Adrenal gland (tissue), 9 donors: ENCODE measurements at regions not wholly inside any gene's neighbourhood (a gene's known extent, or its start where the extent isn't known, plus 50 kb on each side); places are given as distances from the start of the nearest gene placed in this dataset.

ENCODE experiments used
- DNase-seq, 7 donors: peaks; one replicate each; pipeline ENCODE4 v3.0.0-alpha.2; 2019 to 2020
- H3K27ac ChIP-seq, 5 donors: fragments of 200-600 bp; sonication (generic) in 4 of 5; 1 replicate in 3 of 5; 2 replicates in 2 of 5; pipeline versions ENCODE4 v1.5.1 to v1.8.0; 2016 to 2020; ENCODE audit warnings: mild to moderate bottlenecking in 1 of 5
- H3K27me3 ChIP-seq: fragments of 200-600 bp; 2 replicates; pipeline ENCODE4 v1.8.0; 2021
- H3K36me3 ChIP-seq, 2 donors: fragments of 200-600 bp; replicated peaks in 1 of 2; 1 replicate in 1 of 2; 2 replicates in 1 of 2; pipeline versions ENCODE4 v1.5.1 to v1.8.0; 2018 to 2022
- H3K4me1 ChIP-seq, 2 donors: fragments of 200-600 bp; replicated peaks in 1 of 2; 1 replicate in 1 of 2; 2 replicates in 1 of 2; pipeline versions ENCODE4 v1.5.1 to v1.8.0; 2018 to 2021
- H3K4me3 ChIP-seq, 4 donors: fragments of 200-600 bp; sonication (generic) in 3 of 4; one replicate each; pipeline ENCODE4 v1.5.1; 2016 to 2018
- H3K9me3 ChIP-seq, 3 donors: fragments of 200-600 bp; sonication (generic) in 1 of 3; replicated peaks in 1 of 3; 1 replicate in 2 of 3; 2 replicates in 1 of 3; pipeline versions ENCODE4 v1.5.1 to v1.8.0; 2016 to 2021
- POLR2A ChIP-seq, 2 donors: fragments of 450-650 bp; IDR thresholded peaks; one replicate each; pipeline ENCODE4 v1.6.1; 2017; ENCODE audit warnings: antibody characterized with exemption in 2 of 2, mild to moderate bottlenecking in 2 of 2, moderate library complexity in 1 of 2
- WGBS, 4 donors: extraction: QIAGEN DNeasy Blood & Tissue Kit in 2 of 4; methylation state at CpG; one replicate each; pipeline versions ENCODE4 v1.1.5 to v1.1.7; 2013 to 2017; 5-methylcytosine and 5-hydroxymethylcytosine counted together
- intact Hi-C, 2 donors: fragments of 100-400 bp; cut with DNase I; formaldehyde crosslinking; loops; one replicate each; pipeline versions ENCODE4 v1.14.1 to v1.15.0; 2022 to 2023
- TF ChIP-seq, protein P1 (sequence below), 6 experiments: fragments of 450-650 bp in 4 of 6; fragments of 200-600 bp in 2 of 6; sonication (generic) in 1 of 6; IDR thresholded peaks; 1 replicate in 5 of 6; 2 replicates in 1 of 6; pipeline versions ENCODE4 v1.5.1 to v1.8.0; 2016 to 2021; ENCODE audit warnings: antibody characterized with exemption in 6 of 6, mild to moderate bottlenecking in 2 of 6, moderate library complexity in 1 of 6
- donor health status: healthy with polysubstance abuse.
- donor health status: Bipolar disorder and iron deficiency.
- donor health status: DM: yes; HTN: yes; CAD: no.
- donor health status: DM: no; HTN: no; CAD: no.
- donor health status: DM: no; HTN: no; CAD: no.

DNA sequence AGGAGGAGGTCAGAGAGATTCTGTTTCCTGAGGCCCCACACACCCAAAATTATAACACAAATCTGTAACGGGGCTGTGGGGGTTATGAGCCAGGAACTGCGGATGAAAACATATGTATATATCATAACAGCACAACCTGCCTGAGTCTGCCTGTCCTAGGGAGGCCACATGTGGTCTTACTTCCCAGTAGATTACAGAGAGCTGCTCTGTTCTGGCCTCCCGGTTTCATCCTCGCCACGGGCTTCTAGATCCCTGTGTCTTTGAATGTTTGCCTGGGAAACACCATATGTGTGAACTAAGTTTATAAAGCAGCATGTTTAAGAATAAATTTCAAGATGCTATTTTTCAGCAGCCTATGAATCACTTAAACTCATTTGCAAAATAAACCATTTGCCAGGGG is 124.0 kb downstream of the TMEM200C start:
- TF ChIP-seq, protein P1, sequence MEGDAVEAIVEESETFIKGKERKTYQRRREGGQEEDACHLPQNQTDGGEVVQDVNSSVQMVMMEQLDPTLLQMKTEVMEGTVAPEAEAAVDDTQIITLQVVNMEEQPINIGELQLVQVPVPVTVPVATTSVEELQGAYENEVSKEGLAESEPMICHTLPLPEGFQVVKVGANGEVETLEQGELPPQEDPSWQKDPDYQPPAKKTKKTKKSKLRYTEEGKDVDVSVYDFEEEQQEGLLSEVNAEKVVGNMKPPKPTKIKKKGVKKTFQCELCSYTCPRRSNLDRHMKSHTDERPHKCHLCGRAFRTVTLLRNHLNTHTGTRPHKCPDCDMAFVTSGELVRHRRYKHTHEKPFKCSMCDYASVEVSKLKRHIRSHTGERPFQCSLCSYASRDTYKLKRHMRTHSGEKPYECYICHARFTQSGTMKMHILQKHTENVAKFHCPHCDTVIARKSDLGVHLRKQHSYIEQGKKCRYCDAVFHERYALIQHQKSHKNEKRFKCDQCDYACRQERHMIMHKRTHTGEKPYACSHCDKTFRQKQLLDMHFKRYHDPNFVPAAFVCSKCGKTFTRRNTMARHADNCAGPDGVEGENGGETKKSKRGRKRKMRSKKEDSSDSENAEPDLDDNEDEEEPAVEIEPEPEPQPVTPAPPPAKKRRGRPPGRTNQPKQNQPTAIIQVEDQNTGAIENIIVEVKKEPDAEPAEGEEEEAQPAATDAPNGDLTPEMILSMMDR (IDR thresholded peaks at IDR 0.05) = no peak
- no peak for TF ChIP-seq POLR2A (IDR thresholded peaks at IDR 0.05)
- Histone ChIP-seq H3K27ac (no peak overlapping the region), H3K4me1 (no peaks in the 10 kb centered on the region), H3K27me3 (no peaks in the 10 kb centered on the region), H3K4me3 (no peak overlapping the region), H3K36me3 (no peaks in the 10 kb centered on the region), H3K9me3 (no peaks in the 10 kb centered on the region)
- DNase-seq = no peak
- intact Hi-C loops = no loop called here
- WGBS, 4 donors = 79 to 86% (median 80%) methylated on average over 5 of the region's 5 CpGs

DNA sequence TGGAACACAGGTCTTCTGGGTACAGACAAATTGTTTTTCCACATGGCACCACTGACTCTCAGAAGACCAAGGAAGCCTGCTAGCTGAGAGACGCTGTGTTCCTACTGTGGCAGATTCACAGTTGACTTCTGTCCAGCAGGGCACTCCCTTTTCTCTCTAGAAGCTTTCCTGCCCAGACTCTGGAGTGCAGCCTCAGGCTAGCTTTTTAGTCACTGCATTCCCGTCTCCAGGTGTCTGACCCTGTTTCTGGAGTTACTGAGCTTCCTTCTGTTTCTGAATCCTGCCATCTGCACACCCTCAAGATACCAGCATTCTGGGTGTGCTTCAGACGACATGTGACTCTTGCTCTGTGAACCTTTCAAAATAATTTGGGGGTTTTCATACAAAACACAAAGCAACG is 125.1 kb downstream of the TMEM200C start:
- intact Hi-C loops = no loop called here
- Histone ChIP-seq H3K27ac (no peak overlapping the region), H3K4me1 (no peaks in the 10 kb centered on the region), H3K9me3 (no peaks in the 10 kb centered on the region), H3K27me3 (no peaks in the 10 kb centered on the region), H3K4me3 (no peak overlapping the region), H3K36me3 (no peaks in the 10 kb centered on the region)
- no peak for DNase-seq
- 47 to 64% (median 55%) methylated on average over 3 to 4 of the region's 4 CpGs for WGBS, 4 donors
- TF ChIP-seq, protein P1 (IDR thresholded peaks at IDR 0.05) = no peak
- no peak for TF ChIP-seq POLR2A (IDR thresholded peaks at IDR 0.05)

DNA sequence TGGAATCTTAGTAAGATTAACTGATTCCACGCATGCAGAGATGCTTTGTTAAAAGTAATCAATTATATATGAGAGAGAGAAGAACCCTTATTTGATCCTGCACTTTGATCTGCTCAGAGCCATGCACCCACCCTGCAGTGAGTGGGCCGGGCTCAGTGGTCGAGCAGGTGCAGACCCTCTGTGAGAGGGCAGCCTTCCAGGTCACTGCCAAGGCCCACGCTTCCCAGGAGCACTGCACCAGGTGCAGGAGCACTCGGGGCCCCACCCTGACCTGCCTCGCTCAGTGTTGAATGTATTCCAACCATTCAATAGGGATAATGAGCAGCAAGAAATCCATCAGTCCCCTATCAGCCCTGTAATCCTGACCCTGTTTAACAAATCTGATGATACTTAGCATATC is 126.9 kb downstream of the TMEM200C start:
- intact Hi-C loops = no loop called here
- H3K4me3 ChIP-seq = no peak overlapping the region
- WGBS, 4 donors = 83 to 87% (median 84%) methylated on average over 6 of the region's 6 CpGs

DNA sequence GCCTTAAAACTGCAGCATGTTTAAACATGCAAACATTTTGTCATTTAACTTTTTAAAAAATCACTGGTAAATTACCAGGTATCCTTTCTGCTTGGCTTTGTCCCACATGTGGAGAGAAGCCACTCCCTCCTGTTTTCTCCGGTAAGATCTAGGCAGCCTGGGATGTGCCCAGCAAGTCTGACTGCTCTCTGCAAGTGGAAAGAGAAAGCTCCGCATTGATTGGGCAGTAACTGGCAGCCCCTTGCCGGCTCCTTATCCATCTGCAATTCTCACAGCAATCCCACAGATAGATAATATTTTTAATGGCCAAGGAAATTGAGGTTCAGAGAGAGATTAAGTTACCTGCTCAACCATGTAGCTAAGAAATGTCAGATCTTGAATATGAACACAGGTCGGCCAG is 136.1 kb downstream of the TMEM200C start:
- no peak overlapping the region for H3K27ac ChIP-seq
- peak in 1 of 7 donors; percentile 56 for DNase-seq
- WGBS, 4 donors = 20 to 32% (median 23%) methylated on average over 4 of the region's 4 CpGs

More for the DNA sequence above, 126.9 kb downstream of the TMEM200C start:
- Histone ChIP-seq H3K36me3 (no peaks in the 10 kb centered on the region), H3K9me3 (no peaks in the 10 kb centered on the region), H3K4me1 (no peaks in the 10 kb centered on the region), H3K27me3 (no peaks in the 10 kb centered on the region), H3K27ac (no peak overlapping the region)
- DNase-seq = no peak
- no peak for TF ChIP-seq POLR2A (IDR thresholded peaks at IDR 0.05)
- TF ChIP-seq, protein P1 (IDR thresholded peaks at IDR 0.05) = no peak

More for the DNA sequence above, 136.1 kb downstream of the TMEM200C start:
- Histone ChIP-seq H3K4me3 (no peak overlapping the region), H3K4me1 (no peaks in the 10 kb centered on the region), H3K27me3 (no peaks in the 10 kb centered on the region), H3K9me3 (no peaks in the 10 kb centered on the region), H3K36me3 (no peaks in the 10 kb centered on the region)
- intact Hi-C loops = no loop called here
- TF ChIP-seq, protein P1 (IDR thresholded peaks at IDR 0.05) = no peak
- TF ChIP-seq POLR2A (IDR thresholded peaks at IDR 0.05) = no peak
